ENCODE measurements at regions not wholly inside any gene's neighbourhood (a gene's known extent, or its start where the extent isn't known, plus 50 kb on each side); places are given as distances from the start of the nearest gene placed in this dataset.

- no peak for TF ChIP-seq GABPA (IDR thresholded peaks at IDR 0.05 in 1 of 2, conservative IDR thresholded peaks at IDR 0.05 in 1 of 2)
- TF ChIP-seq, protein P1, sequence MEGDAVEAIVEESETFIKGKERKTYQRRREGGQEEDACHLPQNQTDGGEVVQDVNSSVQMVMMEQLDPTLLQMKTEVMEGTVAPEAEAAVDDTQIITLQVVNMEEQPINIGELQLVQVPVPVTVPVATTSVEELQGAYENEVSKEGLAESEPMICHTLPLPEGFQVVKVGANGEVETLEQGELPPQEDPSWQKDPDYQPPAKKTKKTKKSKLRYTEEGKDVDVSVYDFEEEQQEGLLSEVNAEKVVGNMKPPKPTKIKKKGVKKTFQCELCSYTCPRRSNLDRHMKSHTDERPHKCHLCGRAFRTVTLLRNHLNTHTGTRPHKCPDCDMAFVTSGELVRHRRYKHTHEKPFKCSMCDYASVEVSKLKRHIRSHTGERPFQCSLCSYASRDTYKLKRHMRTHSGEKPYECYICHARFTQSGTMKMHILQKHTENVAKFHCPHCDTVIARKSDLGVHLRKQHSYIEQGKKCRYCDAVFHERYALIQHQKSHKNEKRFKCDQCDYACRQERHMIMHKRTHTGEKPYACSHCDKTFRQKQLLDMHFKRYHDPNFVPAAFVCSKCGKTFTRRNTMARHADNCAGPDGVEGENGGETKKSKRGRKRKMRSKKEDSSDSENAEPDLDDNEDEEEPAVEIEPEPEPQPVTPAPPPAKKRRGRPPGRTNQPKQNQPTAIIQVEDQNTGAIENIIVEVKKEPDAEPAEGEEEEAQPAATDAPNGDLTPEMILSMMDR (IDR thresholded peaks at IDR 0.05; ENCODE audit: low read depth, low read length, missing input control): no peak
Observed at GRCh38 chr19:30209617-30210600, 162.3 kb upstream of the ZNF536 start.

Data from liver (tissue), 3 donors.